K562 (cell line): ENCODE measurements at regions not wholly inside any gene's neighbourhood (a gene's known extent, or its start where the extent isn't known, plus 50 kb on each side); places are given as distances from the start of the nearest gene placed in this dataset.

Experiments used
- ZBTB40 ChIP-seq, 2 experiments: fragments of 450-650 bp in 1 of 2; sonication (generic) in 1 of 2; formaldehyde crosslinking in 1 of 2; IDR thresholded peaks; 2 replicates each; pipeline versions ENCODE4 v1.7.1 to v1.9.0; 2016 to 2022; ENCODE audit warnings: inconsistent platforms in 1 of 2, mild to moderate bottlenecking in 1 of 2, missing genetic modification reagents in 1 of 2

DNA sequence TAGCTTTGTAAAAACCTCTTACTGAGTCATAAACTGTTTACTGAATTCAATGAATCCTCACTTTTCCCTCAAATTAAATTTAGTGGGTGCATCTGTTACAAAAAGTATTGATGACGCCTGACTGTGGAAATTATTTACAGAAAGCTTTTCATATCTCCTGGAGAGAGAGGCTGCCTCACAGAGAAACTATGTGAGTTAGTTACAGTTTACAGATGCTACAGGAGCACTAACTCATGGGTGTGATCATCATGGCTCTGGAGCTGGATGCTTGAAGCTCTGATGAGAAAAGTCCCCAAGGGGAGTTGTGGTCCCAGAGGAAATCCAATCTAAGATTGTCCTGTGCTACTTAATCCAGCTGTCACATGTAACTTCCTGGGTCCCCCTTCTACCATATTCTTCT lies 590.8 kb downstream of the LMO7 start (continued):
- TF ChIP-seq ZBTB40 (IDR thresholded peaks at IDR 0.05) (no peak), ZBTB40 (CRISPR knock-in tag; IDR thresholded peaks at IDR 0.05) (no peak)
